SK-N-SH (cell line): ENCODE measurements at regions not wholly inside any gene's neighbourhood (a gene's known extent, or its start where the extent isn't known, plus 50 kb on each side); places are given as distances from the start of the nearest gene placed in this dataset.

Experiments used
- CHD2 ChIP-seq: fragments of 150-350 bp; IDR thresholded peaks from 2 replicates; pipeline ENCODE4 v1.6.1; 2018; ENCODE audit warnings: low read length; ENCODE audit not compliant: partially characterized antibody
- EP300 ChIP-seq, 2 experiments: IDR thresholded peaks; 2 replicates each; pipeline versions ENCODE4 v1.4.0 to v1.6.1; 2012; ENCODE audit warnings: borderline replicate concordance in 1 of 2, low read depth in 1 of 2, low read length in 1 of 2
- FOXM1 ChIP-seq: IDR thresholded peaks from 2 replicates; pipeline ENCODE4 v1.4.0; 2012; ENCODE audit warnings: low read depth, mild to moderate bottlenecking
- MEF2A ChIP-seq: IDR thresholded peaks from 2 replicates; pipeline ENCODE4 v1.4.0; 2012; ENCODE audit warnings: low read depth, borderline replicate concordance
- NRF1 ChIP-seq: IDR thresholded peaks from 2 replicates; pipeline ENCODE4 v1.6.1; 2012; ENCODE audit warnings: low read depth, mild to moderate bottlenecking, low read length
- TAF1 ChIP-seq: IDR thresholded peaks from 2 replicates; pipeline ENCODE4 v1.6.1; 2012; ENCODE audit warnings: low read depth, mild to moderate bottlenecking, low read length, moderate library complexity, borderline replicate concordance
- YY1 ChIP-seq: IDR thresholded peaks from 2 replicates; pipeline ENCODE4 v1.4.0; 2012; ENCODE audit warnings: low read depth, mild to moderate bottlenecking
- TF ChIP-seq, protein P1 (sequence below): fragments of 200-600 bp; sonication (generic); IDR thresholded peaks from 2 replicates; pipeline ENCODE4 v1.6.1; 2017; ENCODE audit warnings: antibody characterized with exemption, mild to moderate bottlenecking, moderate library complexity
- TF ChIP-seq, protein P2 (sequence below): IDR thresholded peaks from 2 replicates; pipeline ENCODE4 v1.6.1; 2012; ENCODE audit warnings: mild to moderate bottlenecking, low read depth, low read length, moderate library complexity
- TF ChIP-seq, protein P3 (sequence below): fragments of 150-350 bp; IDR thresholded peaks from 2 replicates; pipeline ENCODE4 v1.6.1; 2017; ENCODE audit warnings: antibody characterized with exemption, low read length, low read depth, borderline replicate concordance

DNA sequence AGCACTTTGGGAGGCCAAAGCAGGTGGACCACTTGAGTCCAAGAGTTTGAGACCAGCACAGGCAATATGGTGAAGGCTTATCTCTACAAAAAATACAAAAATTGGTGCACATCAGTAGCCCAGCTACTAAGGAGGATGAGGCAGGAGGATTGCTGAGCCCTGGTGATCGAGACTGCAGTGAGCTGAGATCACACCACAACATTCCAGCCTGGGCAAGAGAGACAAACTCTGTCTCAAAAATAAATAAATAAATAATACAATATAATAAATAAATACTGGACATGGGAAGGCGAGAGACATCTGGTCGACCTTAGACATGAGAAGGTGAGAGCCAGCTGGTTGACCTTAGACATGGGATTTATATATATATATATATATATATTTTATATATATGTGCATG is 119.8 kb upstream of the SLC38A4 start:
- TF ChIP-seq, protein P1, sequence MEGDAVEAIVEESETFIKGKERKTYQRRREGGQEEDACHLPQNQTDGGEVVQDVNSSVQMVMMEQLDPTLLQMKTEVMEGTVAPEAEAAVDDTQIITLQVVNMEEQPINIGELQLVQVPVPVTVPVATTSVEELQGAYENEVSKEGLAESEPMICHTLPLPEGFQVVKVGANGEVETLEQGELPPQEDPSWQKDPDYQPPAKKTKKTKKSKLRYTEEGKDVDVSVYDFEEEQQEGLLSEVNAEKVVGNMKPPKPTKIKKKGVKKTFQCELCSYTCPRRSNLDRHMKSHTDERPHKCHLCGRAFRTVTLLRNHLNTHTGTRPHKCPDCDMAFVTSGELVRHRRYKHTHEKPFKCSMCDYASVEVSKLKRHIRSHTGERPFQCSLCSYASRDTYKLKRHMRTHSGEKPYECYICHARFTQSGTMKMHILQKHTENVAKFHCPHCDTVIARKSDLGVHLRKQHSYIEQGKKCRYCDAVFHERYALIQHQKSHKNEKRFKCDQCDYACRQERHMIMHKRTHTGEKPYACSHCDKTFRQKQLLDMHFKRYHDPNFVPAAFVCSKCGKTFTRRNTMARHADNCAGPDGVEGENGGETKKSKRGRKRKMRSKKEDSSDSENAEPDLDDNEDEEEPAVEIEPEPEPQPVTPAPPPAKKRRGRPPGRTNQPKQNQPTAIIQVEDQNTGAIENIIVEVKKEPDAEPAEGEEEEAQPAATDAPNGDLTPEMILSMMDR: no peak
- TF ChIP-seq, protein P2, sequence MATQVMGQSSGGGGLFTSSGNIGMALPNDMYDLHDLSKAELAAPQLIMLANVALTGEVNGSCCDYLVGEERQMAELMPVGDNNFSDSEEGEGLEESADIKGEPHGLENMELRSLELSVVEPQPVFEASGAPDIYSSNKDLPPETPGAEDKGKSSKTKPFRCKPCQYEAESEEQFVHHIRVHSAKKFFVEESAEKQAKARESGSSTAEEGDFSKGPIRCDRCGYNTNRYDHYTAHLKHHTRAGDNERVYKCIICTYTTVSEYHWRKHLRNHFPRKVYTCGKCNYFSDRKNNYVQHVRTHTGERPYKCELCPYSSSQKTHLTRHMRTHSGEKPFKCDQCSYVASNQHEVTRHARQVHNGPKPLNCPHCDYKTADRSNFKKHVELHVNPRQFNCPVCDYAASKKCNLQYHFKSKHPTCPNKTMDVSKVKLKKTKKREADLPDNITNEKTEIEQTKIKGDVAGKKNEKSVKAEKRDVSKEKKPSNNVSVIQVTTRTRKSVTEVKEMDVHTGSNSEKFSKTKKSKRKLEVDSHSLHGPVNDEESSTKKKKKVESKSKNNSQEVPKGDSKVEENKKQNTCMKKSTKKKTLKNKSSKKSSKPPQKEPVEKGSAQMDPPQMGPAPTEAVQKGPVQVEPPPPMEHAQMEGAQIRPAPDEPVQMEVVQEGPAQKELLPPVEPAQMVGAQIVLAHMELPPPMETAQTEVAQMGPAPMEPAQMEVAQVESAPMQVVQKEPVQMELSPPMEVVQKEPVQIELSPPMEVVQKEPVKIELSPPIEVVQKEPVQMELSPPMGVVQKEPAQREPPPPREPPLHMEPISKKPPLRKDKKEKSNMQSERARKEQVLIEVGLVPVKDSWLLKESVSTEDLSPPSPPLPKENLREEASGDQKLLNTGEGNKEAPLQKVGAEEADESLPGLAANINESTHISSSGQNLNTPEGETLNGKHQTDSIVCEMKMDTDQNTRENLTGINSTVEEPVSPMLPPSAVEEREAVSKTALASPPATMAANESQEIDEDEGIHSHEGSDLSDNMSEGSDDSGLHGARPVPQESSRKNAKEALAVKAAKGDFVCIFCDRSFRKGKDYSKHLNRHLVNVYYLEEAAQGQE: no peak
- TF ChIP-seq MEF2A (no peak), EP300 (IDR thresholded peaks at IDR 0.05; ENCODE audit: borderline replicate concordance in 1 of 2, low read depth in 1 of 2, low read length in 1 of 2) (no peak), FOXM1 (no peak), CHD2 (no peak), TAF1 (no peak), NRF1 (no peak), YY1 (no peak)
- TF ChIP-seq, protein P3, sequence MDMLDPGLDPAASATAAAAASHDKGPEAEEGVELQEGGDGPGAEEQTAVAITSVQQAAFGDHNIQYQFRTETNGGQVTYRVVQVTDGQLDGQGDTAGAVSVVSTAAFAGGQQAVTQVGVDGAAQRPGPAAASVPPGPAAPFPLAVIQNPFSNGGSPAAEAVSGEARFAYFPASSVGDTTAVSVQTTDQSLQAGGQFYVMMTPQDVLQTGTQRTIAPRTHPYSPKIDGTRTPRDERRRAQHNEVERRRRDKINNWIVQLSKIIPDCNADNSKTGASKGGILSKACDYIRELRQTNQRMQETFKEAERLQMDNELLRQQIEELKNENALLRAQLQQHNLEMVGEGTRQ: no peak
